GM12872 (cell line): ENCODE measurements at regions not wholly inside any gene's neighbourhood (a gene's known extent, or its start where the extent isn't known, plus 50 kb on each side); places are given as distances from the start of the nearest gene placed in this dataset.

ENCODE experiments used
- TF ChIP-seq, protein P1 (sequence below): IDR thresholded peaks from 3 replicates; pipeline ENCODE4 v1.5.1; 2011; ENCODE audit warnings: low read depth, mild to moderate bottlenecking, low read length, moderate library complexity; ENCODE audit not compliant: insufficient read depth

DNA sequence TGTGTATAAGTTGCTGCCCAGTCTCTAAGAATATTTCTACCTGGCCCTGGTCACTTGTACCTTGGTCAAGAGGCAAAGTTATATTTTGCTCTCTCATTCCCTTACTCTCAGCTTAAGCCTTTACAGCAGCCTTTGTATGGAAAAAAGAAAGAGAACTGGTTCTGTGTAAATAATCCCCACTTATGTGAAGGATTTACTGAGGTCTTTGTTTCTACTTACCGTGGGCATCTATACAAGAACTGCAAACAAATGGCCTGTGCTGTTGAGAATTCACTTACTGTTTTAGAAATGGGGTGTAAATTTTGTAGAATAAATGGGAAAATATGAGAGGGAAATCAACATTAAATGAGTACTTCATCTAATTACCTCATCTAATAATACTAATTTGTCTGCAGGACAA, 267.4 kb downstream of the PCDH20 start:
- TF ChIP-seq, protein P1, sequence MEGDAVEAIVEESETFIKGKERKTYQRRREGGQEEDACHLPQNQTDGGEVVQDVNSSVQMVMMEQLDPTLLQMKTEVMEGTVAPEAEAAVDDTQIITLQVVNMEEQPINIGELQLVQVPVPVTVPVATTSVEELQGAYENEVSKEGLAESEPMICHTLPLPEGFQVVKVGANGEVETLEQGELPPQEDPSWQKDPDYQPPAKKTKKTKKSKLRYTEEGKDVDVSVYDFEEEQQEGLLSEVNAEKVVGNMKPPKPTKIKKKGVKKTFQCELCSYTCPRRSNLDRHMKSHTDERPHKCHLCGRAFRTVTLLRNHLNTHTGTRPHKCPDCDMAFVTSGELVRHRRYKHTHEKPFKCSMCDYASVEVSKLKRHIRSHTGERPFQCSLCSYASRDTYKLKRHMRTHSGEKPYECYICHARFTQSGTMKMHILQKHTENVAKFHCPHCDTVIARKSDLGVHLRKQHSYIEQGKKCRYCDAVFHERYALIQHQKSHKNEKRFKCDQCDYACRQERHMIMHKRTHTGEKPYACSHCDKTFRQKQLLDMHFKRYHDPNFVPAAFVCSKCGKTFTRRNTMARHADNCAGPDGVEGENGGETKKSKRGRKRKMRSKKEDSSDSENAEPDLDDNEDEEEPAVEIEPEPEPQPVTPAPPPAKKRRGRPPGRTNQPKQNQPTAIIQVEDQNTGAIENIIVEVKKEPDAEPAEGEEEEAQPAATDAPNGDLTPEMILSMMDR: no peak

DNA sequence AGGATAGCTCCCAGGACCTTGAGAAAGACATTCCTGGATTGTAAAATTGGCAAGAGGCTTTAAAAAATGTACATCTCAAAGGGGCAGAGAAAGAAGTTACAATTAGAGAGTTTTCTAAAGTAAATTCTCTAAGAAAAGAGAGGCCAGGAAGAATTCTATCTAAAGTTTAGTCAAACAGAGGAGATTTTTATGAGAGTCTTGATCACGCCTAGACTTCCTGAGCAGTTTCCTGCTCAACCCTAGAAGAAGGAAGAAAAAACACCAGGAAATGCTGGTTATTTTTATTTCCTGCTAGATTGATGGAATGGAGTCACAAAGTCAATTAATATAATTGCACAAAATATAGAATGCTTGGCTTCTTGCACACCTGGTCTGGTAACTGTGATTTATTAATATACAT, 269.1 kb downstream of the PCDH20 start:
- TF ChIP-seq, protein P1: no peak

DNA sequence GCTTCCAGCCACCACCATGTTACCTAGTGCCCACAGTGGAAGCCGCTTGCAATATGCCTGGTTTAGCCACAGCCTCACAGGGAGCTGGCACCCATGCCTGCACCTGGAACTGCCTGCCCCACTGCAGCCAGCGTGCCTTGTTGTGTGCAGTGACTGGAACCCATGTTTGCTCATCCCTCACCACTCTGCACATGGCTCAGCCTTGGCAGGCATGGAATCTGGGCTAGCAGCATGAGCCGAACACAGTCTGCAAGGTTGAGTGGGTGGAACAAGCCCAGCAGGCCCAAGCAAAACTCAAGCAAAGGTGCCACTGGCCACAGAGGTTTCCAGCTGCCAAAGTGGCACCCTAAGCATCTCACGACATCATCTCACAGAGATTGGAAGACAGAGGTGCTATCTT, 269.5 kb downstream of the PCDH20 start:
- TF ChIP-seq, protein P1: no peak

DNA sequence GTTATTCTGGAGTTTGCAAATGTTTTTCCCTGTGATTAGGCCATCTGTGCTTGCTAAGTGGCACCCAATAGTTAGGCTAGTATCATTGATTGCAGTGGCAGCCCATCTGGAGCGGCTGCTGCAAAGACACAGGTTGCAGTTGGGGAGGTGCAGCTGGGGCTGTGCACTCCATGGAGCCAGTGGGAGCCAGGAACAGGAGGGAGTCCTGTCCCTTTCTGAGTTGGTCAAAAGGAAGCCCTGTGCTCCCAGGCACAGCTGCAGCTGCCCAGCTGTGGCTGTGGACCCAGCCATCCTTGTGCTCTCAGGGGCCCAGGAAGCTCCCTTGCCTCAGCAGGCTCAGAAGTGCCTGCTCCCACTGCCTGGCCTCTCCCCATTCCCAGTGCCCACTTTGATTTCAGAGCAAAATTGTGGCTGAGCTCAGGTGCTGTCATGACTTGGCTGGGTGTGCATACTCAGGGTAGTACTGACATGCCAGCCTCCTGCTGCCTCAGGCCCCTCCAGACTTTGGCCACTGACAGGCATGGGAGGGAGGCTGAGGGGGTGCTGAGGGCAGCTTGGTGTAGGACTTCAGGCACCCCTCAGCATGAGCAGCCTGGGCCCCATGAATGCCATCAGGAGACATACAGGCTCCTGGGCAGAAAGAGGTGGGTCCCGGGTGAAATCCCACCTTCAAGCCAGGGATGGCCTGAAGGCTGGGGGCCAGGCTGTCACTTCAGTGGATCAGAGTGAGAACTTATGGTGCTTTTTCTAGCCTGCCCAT, 270.6 kb downstream of the PCDH20 start:
- TF ChIP-seq, protein P1: no peak

DNA sequence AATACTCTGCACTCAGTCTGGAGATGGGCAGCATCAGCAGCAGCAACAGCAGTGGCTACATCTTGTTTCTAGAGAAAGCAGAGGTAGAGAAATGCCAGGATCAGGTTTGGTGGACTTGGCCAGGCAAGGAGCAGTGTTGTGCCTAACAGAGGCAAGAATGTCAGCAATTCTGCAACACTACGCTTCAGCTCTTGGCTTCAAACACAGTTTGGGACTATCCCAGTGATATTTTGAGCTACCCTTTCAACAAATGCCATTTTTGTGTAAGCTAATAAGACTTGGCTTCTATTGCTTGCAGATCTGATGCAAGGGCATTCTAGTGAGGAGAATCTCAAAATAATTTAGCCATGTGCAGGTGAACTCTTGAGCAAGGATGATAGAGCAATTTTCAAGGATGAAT, 271.3 kb downstream of the PCDH20 start:
- TF ChIP-seq, protein P1: no peak

DNA sequence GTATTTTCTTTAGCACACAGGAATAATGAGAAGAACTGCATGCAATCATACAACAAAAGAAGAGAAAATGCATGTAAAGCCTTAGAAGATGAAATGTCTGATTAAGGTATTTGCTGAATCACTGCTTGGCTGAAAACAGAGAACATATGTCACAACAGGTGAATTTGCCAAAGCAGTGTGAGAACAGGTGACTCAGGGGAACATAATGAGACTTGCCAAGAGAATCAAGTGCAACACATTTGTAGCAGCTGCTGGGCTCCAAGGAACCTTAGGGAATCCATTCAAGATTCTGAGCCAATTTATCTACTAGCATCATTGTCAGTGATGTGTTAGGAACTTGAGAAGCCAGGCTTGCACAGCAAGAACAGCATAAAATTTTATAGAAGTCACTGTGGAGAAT, 273.1 kb downstream of the PCDH20 start:
- TF ChIP-seq, protein P1: no peak

DNA sequence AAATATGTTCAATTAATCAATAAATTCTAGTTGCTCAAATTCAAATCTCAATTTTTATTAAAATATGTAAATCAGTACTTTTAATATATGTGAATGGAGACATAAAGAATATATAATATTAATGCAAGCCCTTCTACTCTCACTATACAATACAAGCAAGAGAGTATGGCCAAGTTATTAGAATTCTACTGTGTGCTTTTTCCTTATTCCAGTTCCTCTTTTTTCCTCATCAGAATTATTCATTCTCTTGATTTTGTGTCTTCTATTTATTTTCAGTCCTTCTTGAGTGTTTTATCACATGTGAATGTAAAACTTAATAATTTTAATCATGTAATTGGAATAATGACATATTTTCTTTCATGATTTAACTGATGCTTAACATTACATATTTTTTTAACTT, 276.8 kb downstream of the PCDH20 start:
- TF ChIP-seq, protein P1: no peak
